ENCODE measurements at regions not wholly inside any gene's neighbourhood (a gene's known extent, or its start where the extent isn't known, plus 50 kb on each side); places are given as distances from the start of the nearest gene placed in this dataset.

DNA sequence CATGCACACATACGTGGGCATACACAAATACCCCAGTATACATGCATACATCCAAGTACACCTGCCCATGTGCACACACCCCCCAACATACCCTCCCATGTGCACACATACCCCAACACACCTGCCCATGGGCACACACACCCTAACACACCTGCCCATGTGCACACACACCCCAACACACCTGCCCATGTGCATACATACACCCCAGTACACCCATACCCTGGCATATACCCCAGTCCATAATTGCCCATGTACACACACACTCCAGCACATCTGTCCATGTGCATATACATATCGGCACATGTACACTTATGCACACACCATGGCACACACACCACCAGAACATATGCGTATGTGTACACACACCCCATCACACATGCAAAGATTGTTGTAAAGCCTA, 475.2 kb downstream of the PREX1 start (continued):
- no peak for TF ChIP-seq JUND (IDR thresholded peaks at IDR 0.05; ENCODE audit: low read depth, low read length)
- TF ChIP-seq, protein P1, sequence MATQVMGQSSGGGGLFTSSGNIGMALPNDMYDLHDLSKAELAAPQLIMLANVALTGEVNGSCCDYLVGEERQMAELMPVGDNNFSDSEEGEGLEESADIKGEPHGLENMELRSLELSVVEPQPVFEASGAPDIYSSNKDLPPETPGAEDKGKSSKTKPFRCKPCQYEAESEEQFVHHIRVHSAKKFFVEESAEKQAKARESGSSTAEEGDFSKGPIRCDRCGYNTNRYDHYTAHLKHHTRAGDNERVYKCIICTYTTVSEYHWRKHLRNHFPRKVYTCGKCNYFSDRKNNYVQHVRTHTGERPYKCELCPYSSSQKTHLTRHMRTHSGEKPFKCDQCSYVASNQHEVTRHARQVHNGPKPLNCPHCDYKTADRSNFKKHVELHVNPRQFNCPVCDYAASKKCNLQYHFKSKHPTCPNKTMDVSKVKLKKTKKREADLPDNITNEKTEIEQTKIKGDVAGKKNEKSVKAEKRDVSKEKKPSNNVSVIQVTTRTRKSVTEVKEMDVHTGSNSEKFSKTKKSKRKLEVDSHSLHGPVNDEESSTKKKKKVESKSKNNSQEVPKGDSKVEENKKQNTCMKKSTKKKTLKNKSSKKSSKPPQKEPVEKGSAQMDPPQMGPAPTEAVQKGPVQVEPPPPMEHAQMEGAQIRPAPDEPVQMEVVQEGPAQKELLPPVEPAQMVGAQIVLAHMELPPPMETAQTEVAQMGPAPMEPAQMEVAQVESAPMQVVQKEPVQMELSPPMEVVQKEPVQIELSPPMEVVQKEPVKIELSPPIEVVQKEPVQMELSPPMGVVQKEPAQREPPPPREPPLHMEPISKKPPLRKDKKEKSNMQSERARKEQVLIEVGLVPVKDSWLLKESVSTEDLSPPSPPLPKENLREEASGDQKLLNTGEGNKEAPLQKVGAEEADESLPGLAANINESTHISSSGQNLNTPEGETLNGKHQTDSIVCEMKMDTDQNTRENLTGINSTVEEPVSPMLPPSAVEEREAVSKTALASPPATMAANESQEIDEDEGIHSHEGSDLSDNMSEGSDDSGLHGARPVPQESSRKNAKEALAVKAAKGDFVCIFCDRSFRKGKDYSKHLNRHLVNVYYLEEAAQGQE (IDR thresholded peaks at IDR 0.05; ENCODE audit: low read depth, low read length): no peak
- TF ChIP-seq BACH1 (IDR thresholded peaks at IDR 0.05; ENCODE audit: borderline replicate concordance): no peak
- no peak for TF ChIP-seq EZH2 (IDR thresholded peaks at IDR 0.05; ENCODE audit: borderline replicate concordance, control insufficient read depth, low read depth, low read length)

- no peak overlapping the region for H3K4me3 ChIP-seq
- intact Hi-C loops (cut with micrococcal nuclease; ENCODE audit: unreplicated experiment) (no loop called here), in situ Hi-C loops (cut with MboI) (no loop called here)
- no peak for ATAC-seq
- no peaks in the 10 kb centered on the region for H3K4me1 ChIP-seq (ENCODE audit: control insufficient read depth, insufficient read depth, low read length)
- H4K20me1 ChIP-seq (ENCODE audit: control insufficient read depth, insufficient read depth): no peaks in the 10 kb centered on the region
- H3K79me2 ChIP-seq (ENCODE audit: control insufficient read depth, insufficient read depth, low read length): no peaks in the 10 kb centered on the region
- no peak overlapping the region for H2AFZ ChIP-seq (ENCODE audit: control insufficient read depth, low read depth, low read length)
- no peaks in the 10 kb centered on the region for H3K36me3 ChIP-seq (ENCODE audit: control insufficient read depth in 2 of 2, insufficient read depth in 2 of 2, low read length in 1 of 2)
- DNase-seq (ENCODE audit: low read depth, low spot score): no peak
- H3K9ac ChIP-seq (ENCODE audit: control insufficient read depth, insufficient read depth, low read length): no peak overlapping the region
- H3K27me3 ChIP-seq (replicated peaks in 1 of 2; ENCODE audit: control insufficient read depth in 2 of 2, insufficient read depth in 2 of 2, low read length in 1 of 2): no peaks in the 10 kb centered on the region
- no peak overlapping the region for H3K4me2 ChIP-seq (ENCODE audit: control insufficient read depth, insufficient read depth)
- peaks cover 3% of the 10 kb centered on the region; the same call in 1 of the 3 replicates for H3K9me3 ChIP-seq (replicated peaks; ENCODE audit: control insufficient read depth, insufficient read depth, low read length)
- no TSS peak for BruUV-seq (replicated peaks)
- CTCF ChIA-PET: interaction anchor here (2.5 kb wide), 1 partner anchor 268 kb away, joined by 16 read pairs; no protein-coding TSS in a partner anchor
- FAIRE-seq: no peak
- SMC1A ChIA-PET (ENCODE audit: uncharacterized antibody, unreplicated experiment): interaction anchor here (1.1 kb wide), 1 partner anchor 11 kb away, joined by 3 read pairs; no protein-coding TSS in a partner anchor
- H3K27ac ChIP-seq (ENCODE audit: control insufficient read depth, insufficient read depth): no peak overlapping the region
- POLR2A ChIA-PET: interaction anchor here (1.2 kb wide), 1 partner anchor 8 kb away, joined by 5 read pairs; no protein-coding TSS in a partner anchor
- RAD21 ChIA-PET (ENCODE audit: unreplicated experiment): no interaction called here
- TF ChIP-seq RAD51 (IDR thresholded peaks at IDR 0.05) (peak; percentile 78; the same call in 1 of the 2 replicates), SMC3 (IDR thresholded peaks at IDR 0.05; ENCODE audit: borderline replicate concordance, low read length) (no peak)
- TF ChIP-seq, protein P2, sequence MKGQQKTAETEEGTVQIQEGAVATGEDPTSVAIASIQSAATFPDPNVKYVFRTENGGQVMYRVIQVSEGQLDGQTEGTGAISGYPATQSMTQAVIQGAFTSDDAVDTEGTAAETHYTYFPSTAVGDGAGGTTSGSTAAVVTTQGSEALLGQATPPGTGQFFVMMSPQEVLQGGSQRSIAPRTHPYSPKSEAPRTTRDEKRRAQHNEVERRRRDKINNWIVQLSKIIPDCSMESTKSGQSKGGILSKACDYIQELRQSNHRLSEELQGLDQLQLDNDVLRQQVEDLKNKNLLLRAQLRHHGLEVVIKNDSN (IDR thresholded peaks at IDR 0.05; ENCODE audit: borderline replicate concordance, extremely low read length, insufficient read depth, low read depth, low read length): peak; percentile 37
- 2% methylated on average over 2 of the region's 2 CpGs for WGBS (ENCODE audit: insufficient coverage, insufficient replicate concordance, low lambda C conversion rate, missing lambda C conversion rate)
These were observed 475.8 kb downstream of the PREX1 start for GRCh38 chr20:48352042-48352441.
